ENCODE measurements at regions not wholly inside any gene's neighbourhood (a gene's known extent, or its start where the extent isn't known, plus 50 kb on each side); places are given as distances from the start of the nearest gene placed in this dataset.

- DNase-seq (ENCODE audit: low spot score, unreplicated experiment), result no peak
Measured at GRCh38 chr2:120926463-120927264, 191.0 kb downstream of the GLI2 start.

DNA sequence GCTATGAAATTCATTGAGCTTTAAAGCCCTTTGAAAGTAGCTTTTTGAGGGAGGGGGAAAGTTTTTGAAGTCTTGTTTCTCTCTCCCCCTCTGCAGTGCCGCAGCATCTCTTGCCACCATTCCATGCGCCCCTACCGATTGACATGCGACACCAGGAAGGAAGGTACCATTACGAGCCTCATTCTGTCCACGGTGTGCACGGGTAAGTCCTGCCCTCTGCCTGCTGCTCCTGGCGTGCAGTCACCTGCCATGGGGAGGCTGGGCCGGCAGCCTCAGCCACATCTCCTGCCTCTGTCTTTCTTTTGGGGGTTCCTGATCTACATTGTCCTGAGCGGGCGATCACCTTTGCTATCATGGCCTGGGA is 191.6 kb downstream of the GLI2 start:
- no peak overlapping the region for H3K4me3 Mint-ChIP-seq (ENCODE audit: low read depth)
- H3K36me3 Mint-ChIP-seq (ENCODE audit: insufficient read depth), result no peaks in the 10 kb centered on the region
- H3K9me3 Mint-ChIP-seq (ENCODE audit: low read depth), result peaks cover 3% of the 10 kb centered on the region
- no peak for DNase-seq (ENCODE audit: low spot score, unreplicated experiment)
- TF ChIP-seq, protein P1, sequence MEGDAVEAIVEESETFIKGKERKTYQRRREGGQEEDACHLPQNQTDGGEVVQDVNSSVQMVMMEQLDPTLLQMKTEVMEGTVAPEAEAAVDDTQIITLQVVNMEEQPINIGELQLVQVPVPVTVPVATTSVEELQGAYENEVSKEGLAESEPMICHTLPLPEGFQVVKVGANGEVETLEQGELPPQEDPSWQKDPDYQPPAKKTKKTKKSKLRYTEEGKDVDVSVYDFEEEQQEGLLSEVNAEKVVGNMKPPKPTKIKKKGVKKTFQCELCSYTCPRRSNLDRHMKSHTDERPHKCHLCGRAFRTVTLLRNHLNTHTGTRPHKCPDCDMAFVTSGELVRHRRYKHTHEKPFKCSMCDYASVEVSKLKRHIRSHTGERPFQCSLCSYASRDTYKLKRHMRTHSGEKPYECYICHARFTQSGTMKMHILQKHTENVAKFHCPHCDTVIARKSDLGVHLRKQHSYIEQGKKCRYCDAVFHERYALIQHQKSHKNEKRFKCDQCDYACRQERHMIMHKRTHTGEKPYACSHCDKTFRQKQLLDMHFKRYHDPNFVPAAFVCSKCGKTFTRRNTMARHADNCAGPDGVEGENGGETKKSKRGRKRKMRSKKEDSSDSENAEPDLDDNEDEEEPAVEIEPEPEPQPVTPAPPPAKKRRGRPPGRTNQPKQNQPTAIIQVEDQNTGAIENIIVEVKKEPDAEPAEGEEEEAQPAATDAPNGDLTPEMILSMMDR (IDR thresholded peaks at IDR 0.05; ENCODE audit: unreplicated experiment), result no peak
- no peaks in the 10 kb centered on the region for H3K4me1 Mint-ChIP-seq (ENCODE audit: low read depth)
- H3K27me3 Mint-ChIP-seq, result peaks cover 52% of the 10 kb centered on the region
- no peak overlapping the region for H3K27ac Mint-ChIP-seq

More at GRCh38 chr2:120926463-120927264, 191.0 kb downstream of the GLI2 start:
- Mint-ChIP-seq H3K4me3 (ENCODE audit: low read depth) (no peak overlapping the region), H3K27me3 (peaks cover 54% of the 10 kb centered on the region), H3K4me1 (ENCODE audit: low read depth) (no peaks in the 10 kb centered on the region), H3K36me3 (ENCODE audit: insufficient read depth) (no peaks in the 10 kb centered on the region), H3K27ac (no peak overlapping the region), H3K9me3 (ENCODE audit: low read depth) (peaks cover 3% of the 10 kb centered on the region)
- TF ChIP-seq, protein P1 (IDR thresholded peaks at IDR 0.05; ENCODE audit: unreplicated experiment), result no peak

- peaks cover 2% of the 10 kb centered on the region for H3K4me1 Mint-ChIP-seq (ENCODE audit: low read depth)
- H3K9me3 Mint-ChIP-seq (ENCODE audit: low read depth), result peaks cover 3% of the 10 kb centered on the region
- no peak overlapping the region for H3K27ac Mint-ChIP-seq
- H3K27me3 Mint-ChIP-seq, result peaks cover 77% of the 10 kb centered on the region
- no peak overlapping the region for H3K4me3 Mint-ChIP-seq (ENCODE audit: low read depth)
- DNase-seq (ENCODE audit: low spot score, unreplicated experiment), result no peak
- TF ChIP-seq, protein P1 (IDR thresholded peaks at IDR 0.05; ENCODE audit: unreplicated experiment), result no peak
- no peaks in the 10 kb centered on the region for H3K36me3 Mint-ChIP-seq (ENCODE audit: insufficient read depth)
Measured at GRCh38 chr2:120929829-120930228, 194.2 kb downstream of the GLI2 start.

DNA sequence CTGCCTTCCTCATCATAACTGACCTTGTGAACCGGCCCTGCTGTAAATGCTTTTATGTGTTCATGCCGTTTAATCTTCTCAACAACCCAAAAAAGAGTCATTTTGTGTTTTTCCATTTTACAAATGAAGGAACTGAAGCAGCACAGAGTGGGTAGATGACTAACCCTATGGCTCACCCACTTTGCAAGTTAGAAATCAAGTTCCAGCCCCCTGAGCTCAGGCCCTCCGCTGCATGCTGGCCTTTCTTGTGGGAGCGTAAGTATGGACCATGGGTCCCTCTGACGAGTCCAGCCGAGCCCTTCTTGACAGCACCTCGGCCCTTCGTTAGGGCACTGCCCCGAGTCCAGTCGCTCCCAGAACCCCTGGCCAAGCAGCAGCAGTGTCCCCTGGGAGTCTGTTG is 194.6 kb downstream of the GLI2 start:
- TF ChIP-seq, protein P1 (IDR thresholded peaks at IDR 0.05; ENCODE audit: unreplicated experiment), result no peak
- Mint-ChIP-seq H3K4me1 (ENCODE audit: low read depth) (peaks cover 6% of the 10 kb centered on the region), H3K9me3 (ENCODE audit: low read depth) (peaks cover 3% of the 10 kb centered on the region), H3K27me3 (peaks cover 81% of the 10 kb centered on the region), H3K27ac (no peak overlapping the region), H3K36me3 (ENCODE audit: insufficient read depth) (no peaks in the 10 kb centered on the region), H3K4me3 (ENCODE audit: low read depth) (no peak overlapping the region)
- no peak for DNase-seq (ENCODE audit: low spot score, unreplicated experiment)

DNA sequence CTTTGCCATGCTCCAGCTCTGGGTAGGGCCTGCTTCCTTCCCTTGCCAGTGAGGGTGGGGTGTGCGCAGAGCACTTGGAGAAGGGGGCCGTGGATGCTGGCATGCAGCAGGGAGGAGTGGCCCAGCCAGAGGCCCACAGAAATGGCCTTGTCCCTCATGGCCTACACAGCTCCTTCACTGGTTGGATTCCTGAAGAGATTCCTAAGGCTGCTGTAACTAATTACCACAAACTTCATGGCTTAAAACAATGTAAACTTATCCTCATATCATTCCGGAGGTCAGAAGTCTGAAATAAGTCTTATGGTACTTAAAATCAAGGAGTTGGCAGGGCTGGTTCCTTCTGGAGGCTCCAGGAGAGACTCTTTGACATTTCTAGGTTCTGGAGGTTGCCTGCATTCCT is 195.2 kb downstream of the GLI2 start:
- Mint-ChIP-seq H3K27me3 (peaks cover 87% of the 10 kb centered on the region), H3K27ac (no peak overlapping the region), H3K4me1 (ENCODE audit: low read depth) (peaks cover 11% of the 10 kb centered on the region), H3K4me3 (ENCODE audit: low read depth) (no peak overlapping the region), H3K9me3 (ENCODE audit: low read depth) (peaks cover 3% of the 10 kb centered on the region), H3K36me3 (ENCODE audit: insufficient read depth) (no peaks in the 10 kb centered on the region)
- no peak for DNase-seq (ENCODE audit: low spot score, unreplicated experiment)
- TF ChIP-seq, protein P1 (IDR thresholded peaks at IDR 0.05; ENCODE audit: unreplicated experiment), result no peak
